ENCODE measurements at regions not wholly inside any gene's neighbourhood (a gene's known extent, or its start where the extent isn't known, plus 50 kb on each side); places are given as distances from the start of the nearest gene placed in this dataset.

DNA sequence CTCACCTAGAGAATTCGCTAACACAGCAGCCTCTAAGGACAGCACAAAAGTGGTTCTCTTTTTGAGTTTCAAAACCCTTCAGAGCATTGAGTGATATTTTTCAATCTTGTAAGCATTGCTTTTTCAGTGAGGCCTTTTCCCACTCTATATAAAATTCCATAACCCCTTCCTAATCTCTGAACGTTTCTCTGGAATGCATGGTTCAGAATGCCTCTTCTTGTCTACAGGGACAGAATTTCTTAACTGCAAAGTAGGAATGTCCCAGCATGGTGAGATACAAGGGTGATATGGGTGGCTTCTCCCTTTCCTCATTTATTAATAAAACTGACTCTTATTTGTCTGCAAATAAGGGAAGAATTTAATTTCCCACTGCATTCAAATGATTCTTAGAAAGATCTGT is 377.9 kb downstream of the LTN1 start:
- TF ChIP-seq, protein P1, sequence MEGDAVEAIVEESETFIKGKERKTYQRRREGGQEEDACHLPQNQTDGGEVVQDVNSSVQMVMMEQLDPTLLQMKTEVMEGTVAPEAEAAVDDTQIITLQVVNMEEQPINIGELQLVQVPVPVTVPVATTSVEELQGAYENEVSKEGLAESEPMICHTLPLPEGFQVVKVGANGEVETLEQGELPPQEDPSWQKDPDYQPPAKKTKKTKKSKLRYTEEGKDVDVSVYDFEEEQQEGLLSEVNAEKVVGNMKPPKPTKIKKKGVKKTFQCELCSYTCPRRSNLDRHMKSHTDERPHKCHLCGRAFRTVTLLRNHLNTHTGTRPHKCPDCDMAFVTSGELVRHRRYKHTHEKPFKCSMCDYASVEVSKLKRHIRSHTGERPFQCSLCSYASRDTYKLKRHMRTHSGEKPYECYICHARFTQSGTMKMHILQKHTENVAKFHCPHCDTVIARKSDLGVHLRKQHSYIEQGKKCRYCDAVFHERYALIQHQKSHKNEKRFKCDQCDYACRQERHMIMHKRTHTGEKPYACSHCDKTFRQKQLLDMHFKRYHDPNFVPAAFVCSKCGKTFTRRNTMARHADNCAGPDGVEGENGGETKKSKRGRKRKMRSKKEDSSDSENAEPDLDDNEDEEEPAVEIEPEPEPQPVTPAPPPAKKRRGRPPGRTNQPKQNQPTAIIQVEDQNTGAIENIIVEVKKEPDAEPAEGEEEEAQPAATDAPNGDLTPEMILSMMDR (conservative IDR thresholded peaks at IDR 0.05; ENCODE audit: low read depth, low read length): no peak
- no peak for DNase-seq (ENCODE audit: low read depth)
- H3K4me3 ChIP-seq (ENCODE audit: low read depth, low read length): no peak overlapping the region

DNA sequence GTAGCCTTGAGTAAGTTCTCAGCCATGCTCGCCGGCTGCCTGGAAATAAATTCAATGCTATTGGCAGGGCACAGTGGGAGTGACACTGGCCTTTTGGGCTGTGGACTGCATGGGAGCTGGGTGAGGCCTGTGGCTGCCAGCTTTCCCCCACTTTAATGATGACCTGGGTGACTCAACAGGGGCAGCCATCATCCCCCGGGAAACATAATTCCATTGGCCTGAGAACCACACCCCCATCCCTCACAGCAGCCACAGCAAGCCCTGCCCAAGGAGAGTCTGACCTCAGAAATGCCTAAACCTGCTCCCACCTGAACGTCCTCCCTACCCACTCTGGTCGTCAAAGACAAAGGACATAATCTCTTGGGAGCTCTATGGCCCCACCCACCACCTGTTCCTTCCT is 384.0 kb downstream of the LTN1 start:
- no peak for DNase-seq (ENCODE audit: low read depth)
- H3K4me3 ChIP-seq (ENCODE audit: low read depth, low read length): no peak overlapping the region
- TF ChIP-seq, protein P1 (conservative IDR thresholded peaks at IDR 0.05; ENCODE audit: low read depth, low read length): no peak

DNA sequence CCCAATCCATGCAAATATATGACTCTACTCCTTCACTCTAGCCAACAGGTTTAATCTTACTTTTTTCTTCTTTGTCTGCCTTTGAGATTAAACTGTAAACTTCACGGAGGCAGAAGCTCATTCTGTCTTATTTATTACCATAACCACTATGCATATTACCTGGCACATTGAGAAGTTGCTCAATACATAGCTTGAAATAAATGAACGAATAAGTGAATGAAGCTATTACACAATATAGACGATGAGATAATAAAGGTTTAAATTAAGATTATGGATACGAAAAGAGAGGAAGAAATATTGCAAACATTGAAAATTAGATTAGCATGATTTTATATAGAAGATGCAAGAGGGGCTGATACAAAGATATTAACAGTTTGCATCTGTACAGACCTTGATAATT is 385.1 kb downstream of the LTN1 start:
- no peak for DNase-seq (ENCODE audit: low read depth)
- TF ChIP-seq, protein P1 (conservative IDR thresholded peaks at IDR 0.05; ENCODE audit: low read depth, low read length): no peak
- no peak overlapping the region for H3K4me3 ChIP-seq (ENCODE audit: low read depth, low read length)

DNA sequence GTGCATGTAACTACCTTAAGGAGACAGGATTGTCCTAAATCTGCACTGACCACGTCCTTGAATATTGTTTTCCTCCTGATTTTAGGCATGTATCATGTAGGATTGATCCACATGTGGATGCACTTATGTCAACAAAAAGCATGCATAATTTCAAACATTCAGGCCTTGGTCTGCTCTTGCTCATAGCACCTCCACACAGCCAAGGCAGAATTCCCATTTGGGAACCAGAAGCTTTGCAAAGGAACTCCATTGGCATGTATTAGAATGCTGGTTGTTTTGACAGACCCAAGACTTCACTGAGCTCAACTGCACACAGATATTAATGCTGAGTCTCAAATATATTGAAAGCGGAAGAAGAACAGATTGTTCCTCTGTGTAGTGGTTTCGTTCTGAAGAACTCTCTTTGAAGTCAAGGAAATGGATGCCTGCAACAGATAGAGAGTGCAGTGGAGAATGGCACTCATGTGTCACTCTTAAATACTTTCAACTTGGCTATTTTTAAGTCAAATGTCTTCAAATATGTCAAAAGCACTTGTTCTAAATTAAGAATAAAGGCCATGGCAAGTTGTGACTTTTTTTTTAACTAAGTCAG is 387.6 kb downstream of the LTN1 start:
- H3K4me3 ChIP-seq (ENCODE audit: low read depth, low read length): no peak overlapping the region
- DNase-seq (ENCODE audit: low read depth): no peak
- TF ChIP-seq, protein P1 (conservative IDR thresholded peaks at IDR 0.05; ENCODE audit: low read depth, low read length): no peak

DNA sequence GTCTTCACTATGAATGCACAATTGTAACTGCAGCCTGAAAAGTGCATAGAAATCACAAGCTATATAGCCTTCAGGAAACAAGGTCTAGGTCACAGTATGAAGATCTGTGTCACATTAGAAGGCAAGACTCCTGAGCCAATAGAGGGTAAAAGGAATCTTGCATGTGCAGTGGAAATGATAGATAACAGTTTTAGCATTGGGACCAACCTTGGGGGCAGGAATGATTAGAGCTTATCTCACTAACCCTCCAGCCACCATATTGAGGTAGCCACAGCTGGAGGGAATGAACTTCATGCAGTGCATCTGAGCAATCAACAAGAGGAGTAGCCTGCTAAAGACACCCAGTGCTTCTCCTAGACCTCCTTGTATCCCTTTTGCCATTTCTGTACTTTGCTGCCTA is 390.1 kb downstream of the LTN1 start:
- DNase-seq (ENCODE audit: low read depth): no peak
- H3K4me3 ChIP-seq (ENCODE audit: low read depth, low read length): no peak overlapping the region
- TF ChIP-seq, protein P1 (conservative IDR thresholded peaks at IDR 0.05; ENCODE audit: low read depth, low read length): no peak

DNA sequence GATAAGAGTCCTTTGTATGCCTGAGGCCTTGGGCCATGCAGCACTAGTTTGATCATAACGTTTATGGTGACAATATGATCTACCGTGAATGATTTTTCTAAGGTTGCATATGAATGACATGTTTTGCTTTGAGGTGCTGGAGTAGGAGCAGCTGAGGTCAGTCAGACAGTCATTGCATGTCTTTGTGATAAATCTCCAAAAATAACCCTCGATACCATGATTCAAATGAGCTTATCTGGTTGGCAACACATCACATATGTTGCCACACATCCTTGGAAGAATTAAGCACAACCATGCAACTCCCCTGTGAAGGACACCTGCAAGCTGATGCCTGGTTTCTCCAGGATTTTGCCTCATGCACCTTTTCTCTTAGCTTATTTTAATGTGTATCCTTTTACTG is 394.5 kb downstream of the LTN1 start:
- TF ChIP-seq, protein P1 (conservative IDR thresholded peaks at IDR 0.05; ENCODE audit: low read depth, low read length): no peak
- no peak overlapping the region for H3K4me3 ChIP-seq (ENCODE audit: low read depth, low read length)
- DNase-seq (ENCODE audit: low read depth): no peak

DNA sequence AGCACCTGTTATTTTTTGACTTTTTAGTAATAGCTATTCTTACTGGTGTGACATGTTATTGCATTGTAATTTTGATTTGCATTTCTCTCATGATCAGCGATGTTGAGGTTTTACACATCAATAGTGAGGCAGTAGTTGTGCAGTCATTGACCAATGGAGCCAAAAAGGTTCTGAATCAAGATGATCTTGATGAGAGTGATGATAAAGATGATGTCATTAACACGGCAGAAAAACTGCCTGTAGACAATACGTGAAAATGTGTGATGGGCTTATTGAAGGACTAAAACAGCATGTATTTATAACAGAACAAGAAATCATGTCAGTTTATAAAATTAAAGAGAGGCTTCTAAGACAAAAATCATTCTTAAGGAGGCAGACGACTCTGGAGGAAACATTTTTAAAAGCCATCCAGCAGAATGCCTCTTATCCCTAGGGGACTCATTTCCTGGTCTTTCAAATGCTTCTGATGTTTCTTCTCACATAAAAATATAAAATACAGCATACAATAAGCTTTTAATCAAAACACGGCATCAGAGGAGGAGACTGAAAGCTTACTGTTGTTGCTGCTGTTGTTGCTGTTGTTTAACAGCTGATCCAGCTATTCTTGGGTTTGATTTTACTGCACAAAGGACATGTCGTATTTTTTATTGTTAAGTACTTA is 400.3 kb downstream of the LTN1 start:
- TF ChIP-seq, protein P1 (conservative IDR thresholded peaks at IDR 0.05; ENCODE audit: low read depth, low read length): no peak
- no peak overlapping the region for H3K4me3 ChIP-seq (ENCODE audit: low read depth, low read length)
- DNase-seq (ENCODE audit: low read depth): no peak

All from choroid plexus epithelial cell (primary cell).